HG02852 (cell line): ENCODE measurements at regions not wholly inside any gene's neighbourhood (a gene's known extent, or its start where the extent isn't known, plus 50 kb on each side); places are given as distances from the start of the nearest gene placed in this dataset.
A peak's percentile ranks its signal among the peaks of the same experiment; 100 is the strongest.
"Not testable (repeated sequence)": the region's sequence is repeated elsewhere in the genome, so short reads cannot be mapped to it uniquely, and the experiment has no call there.

Experiments used
- ATAC-seq: cut with Tn5 transposase; IDR thresholded peaks from one replicate; pipeline ENCODE4 v1.9.1; 2021; ENCODE audit warnings: mild to moderate bottlenecking, moderate library complexity; ENCODE audit not compliant: unreplicated experiment

- no peak for ATAC-seq
These were observed 460.8 kb upstream of the CFAP20DC start for GRCh38 chr3:59510576-59510975.

DNA sequence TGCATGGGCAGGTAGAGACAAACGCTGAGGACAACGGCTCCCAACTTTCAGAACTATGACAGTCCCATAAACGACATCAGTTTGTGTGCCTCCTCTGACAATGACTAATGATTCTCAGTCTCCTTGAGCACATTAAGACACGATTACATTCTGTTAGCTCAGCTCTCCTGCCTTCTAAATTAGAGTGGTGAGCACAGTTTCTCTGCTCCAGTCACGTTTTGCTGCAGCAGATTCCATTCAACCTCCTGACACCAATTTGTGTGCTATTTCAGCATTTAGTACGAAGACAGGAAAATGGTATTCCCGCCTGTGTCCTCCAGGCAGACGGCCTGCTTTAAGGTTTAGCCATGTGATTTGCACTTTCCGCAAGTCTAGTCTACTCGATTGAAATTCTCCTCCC lies 458.4 kb upstream of the CFAP20DC start:
- ATAC-seq: no peak

DNA sequence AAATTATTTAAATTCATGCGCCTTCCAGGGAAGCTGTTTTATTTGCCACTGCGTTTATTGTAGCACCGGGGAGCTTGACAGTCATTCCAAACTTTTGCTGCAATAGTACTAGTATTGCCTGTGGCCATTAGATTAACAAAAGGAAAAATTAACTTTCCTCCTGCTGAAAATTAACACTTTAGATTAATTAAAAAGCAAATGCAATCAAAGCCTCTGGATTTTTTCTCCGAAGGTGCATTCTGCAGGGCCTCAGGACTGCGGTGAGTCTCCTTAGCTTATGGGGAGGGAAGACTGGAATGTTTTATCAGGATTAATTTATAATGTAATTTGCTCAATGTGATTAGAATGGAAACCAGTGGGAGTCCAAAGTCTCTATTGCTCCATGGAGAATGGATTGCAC lies 456.4 kb upstream of the CFAP20DC start:
- ATAC-seq: no peak

DNA sequence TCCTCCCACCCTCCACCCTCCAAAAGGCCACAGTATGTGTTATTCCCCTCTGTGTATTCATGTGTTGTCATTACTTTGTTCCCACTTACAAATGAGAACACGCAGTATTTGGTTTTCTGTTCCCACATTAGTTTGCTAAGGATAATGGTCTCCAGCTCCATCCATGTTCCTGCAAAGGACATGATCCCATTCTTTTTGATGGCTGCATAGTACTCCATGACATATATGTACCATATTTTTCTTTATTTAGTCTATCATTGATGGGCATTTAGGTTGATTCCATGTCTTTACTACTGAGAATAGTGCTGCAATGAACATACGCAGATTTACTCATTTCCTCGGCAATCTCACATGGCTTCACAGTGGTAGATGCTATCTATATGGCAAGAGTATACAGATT lies 453.6 kb upstream of the CFAP20DC start:
- no peak for ATAC-seq

DNA sequence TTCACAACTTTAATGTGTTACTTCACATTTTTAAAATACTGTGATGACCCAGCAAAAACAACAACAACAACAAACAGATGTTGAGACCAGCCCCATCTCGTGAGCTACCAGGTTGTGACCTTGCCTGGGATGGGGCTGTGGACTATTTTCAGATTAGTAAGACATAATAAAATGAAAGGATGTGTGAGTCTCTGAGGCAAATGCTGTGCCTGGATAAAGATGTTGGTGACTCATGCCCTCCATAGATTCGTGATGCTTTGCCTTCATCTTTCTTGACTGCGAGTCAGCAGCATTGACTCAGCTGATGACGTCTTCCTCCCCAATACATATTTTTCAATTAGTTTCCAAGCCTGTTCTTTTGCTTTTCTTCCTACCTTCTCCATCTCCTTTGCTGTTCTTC lies 453.0 kb upstream of the CFAP20DC start:
- ATAC-seq: no peak

- no peak for ATAC-seq
These were observed 450.1 kb upstream of the CFAP20DC start for GRCh38 chr3:59499954-59500353.

DNA sequence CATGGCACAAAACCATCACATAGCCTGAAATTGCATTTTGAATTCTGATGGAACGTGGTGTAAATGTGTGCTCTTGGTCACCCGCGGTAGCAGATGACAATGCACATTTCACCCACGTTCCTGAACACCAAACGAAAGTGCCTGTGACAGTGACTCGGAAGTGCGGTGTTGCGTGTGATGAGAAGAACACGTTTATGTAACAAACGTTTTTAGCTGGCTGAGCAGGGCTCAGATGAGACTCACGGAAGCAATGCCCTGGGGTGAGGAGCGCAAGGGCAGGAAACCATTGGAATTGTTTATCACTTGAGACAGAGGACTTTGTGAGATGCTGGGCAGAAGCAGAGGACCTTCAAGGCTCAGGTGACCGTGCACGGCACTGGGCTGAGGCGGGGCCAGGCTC lies 449.2 kb upstream of the CFAP20DC start:
- no peak for ATAC-seq

GRCh38 chr3:59496250-59496649 lies 446.4 kb upstream of the CFAP20DC start:
- ATAC-seq: no peak

DNA sequence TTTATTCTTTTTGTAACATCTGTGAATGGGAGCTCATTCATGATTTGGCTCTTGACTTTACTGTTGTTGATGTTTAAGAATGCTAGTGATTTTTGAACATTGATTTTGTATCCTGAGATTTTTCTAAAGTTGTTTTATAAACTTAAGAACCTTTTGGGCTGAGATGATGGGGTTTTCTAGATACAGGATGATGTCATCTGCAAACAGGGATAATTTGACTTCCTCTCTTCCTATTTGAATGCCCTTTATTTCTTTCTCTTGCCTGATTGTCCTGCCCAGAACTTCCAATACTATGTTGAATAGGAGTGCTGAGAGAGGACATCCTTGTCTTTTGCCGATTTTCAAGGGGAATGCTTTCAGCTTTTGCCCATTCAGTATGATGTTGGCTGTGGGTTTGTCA lies 445.1 kb upstream of the CFAP20DC start:
- not testable (repeated sequence) for ATAC-seq

GRCh38 chr3:59486520-59486919 lies 436.7 kb upstream of the CFAP20DC start:
- no peak for ATAC-seq

DNA sequence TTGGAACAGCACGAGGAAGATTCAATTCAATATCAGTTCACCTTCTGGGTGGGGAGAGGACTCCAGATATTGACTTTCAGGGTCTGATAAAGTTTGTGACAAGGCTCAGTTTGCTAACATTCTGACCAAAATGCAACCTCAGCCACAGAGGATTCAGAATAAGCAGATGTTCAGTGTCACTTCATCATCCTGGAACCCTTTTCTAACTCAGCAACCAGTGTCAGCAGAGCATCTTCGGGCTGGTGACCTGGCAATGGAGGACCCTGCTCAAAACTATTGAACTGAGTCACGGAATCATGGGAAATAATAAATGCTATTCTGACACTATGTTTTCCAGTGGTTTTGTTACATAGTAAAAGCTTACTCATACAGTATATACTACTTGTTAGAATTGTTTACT lies 433.4 kb upstream of the CFAP20DC start:
- no peak for ATAC-seq

GRCh38 chr3:59482684-59483083 lies 432.9 kb upstream of the CFAP20DC start:
- ATAC-seq: no peak

DNA sequence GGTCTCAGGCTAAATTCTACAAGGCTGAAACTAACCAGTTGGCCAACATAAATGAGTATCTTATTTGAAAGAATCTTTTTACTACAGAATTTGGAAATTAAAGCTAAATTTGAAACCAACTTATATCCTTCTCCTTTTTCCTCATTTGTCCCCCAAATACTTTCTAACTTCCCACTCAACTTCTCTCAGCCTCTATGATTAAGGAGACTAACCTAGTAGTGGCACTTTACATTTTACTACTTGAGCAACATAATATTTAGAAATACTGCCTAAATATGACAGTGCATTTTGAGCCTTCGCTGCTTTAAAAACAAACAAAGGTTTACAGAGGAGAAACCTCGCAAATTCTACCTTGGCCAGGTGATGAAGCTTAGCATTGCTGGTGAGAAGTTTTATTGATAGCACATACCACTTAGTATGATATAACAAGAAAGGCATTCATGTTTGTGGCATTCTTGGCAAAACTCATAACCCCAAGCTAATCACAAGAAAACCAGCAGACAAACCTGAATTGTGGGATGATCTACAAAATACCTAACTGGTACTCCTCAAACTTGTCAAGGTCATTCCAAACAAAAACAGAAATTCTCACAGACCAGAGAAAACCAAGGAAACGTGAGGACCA lies 432.1 kb upstream of the CFAP20DC start:
- no peak for ATAC-seq

DNA sequence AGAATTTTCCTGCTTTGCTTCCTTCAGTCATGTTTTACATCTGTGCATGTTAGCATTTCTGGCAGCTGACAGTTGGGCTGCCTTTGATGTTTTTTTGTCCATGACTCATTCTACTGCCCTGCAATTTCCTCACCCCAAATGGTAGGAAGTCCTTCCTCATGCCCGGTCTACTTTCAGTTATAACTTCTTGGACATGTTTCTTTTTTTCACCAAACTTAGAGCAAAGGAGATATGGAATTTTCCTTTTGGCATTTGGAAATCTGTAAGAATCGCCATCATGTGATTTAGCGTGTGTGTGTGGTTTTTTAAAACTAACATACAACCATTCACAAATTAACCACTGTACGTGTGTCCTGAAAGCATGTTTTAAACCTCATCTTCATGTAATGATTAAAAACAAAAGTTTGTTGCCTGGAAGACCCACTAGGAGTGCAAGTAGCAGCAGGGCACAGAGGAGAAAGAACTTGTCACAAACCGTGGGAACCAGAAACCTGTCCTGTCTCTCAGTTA lies 430.7 kb upstream of the CFAP20DC start:
- ATAC-seq: peak; percentile 75

- ATAC-seq: no peak
These were observed 423.8 kb upstream of the CFAP20DC start for GRCh38 chr3:59473636-59474035.

DNA sequence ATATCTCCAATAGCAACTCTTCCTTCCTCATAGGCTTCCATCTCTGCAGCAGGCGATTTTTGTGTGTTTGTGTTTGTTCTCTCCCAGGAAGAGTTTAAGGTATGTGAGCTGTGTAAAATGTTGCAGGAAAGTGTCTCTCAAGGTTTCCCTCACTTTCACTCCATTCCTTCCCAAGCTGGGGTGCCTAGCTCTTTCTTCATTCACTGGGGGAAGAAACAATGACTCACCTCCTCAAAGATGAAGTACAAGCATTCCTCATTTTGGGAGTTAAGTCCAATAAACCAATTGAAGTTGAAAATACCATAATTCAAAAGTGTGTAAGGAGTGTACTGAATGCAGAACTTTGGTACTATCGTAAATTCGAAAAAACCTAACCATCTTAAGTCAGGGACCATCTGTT lies 422.7 kb upstream of the CFAP20DC start:
- no peak for ATAC-seq

DNA sequence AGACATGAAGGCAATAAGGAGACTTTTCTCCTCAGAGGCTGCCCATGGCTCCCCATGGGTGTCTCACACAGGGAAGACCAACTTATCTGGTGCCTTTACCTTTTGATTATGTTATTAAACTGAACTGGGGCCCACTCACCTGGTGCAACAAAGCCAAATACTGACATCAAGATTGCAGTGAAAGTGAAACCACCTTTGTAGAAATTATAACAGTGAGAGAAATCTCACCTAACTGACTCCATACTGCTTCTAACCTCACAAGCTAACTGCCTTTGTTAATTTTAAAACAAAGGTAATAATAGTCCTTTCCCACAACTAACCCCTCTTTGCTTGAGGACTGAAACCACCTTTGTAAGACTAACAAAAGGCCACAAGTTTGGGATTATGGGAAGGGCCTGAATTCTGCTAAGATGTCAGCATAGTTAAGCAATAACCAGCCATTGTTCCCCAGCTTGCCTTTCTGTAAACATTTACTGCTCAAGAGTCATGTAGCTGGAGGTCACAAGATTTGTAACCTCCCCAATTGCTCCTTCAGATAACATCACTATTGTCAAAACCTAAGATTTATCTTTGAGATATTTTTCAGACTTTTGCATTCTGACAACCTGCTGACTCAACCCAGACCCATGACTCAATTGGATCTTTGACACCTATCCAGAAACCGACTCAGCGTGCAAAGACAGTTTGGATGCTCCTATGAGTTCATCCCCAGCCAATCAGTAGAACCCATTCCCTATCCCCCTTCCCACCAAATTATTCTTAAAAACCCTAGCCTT lies 420.3 kb upstream of the CFAP20DC start:
- ATAC-seq: no peak

DNA sequence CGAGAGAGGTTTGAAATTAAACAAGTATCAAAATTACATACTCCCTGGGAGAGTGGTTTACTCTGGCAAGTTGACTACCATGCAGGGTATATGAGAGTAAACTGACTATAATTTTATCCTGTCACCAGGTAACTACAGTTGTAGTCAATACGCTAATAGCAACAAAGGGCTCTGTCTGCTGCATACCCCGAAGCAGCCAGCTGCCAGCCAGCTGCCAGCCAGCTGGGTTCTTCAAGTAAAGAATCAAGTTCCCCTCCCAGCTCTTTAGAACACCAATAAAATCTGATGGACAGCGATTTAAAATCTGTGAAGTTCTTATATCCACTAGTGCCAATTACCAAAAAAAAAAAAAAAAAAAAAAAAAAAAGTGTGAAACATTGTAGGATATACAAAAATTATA lies 417.7 kb upstream of the CFAP20DC start:
- ATAC-seq: no peak

GRCh38 chr3:59464187-59464586 lies 414.4 kb upstream of the CFAP20DC start:
- no peak for ATAC-seq

DNA sequence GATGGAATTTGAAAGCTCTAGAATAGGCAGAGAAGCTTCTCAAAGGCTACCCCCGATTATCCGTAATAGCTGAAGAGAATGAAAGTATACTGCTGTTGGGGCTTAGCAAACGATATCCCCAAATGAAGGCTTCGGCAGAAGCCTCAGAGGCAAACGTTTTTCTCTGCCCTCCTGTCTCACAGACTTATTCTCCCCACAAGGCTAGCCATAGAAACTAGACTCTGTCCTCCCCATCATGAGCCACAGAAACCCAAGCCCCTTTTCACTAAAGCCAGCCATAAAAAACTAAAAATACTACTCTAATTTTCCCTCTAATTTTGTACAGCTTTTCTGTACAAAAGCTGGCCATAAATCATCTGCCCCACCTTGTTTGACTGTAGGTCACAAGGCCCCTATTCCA lies 413.4 kb upstream of the CFAP20DC start:
- no peak for ATAC-seq

- no peak for ATAC-seq
These were observed 410.2 kb upstream of the CFAP20DC start for GRCh38 chr3:59460068-59460467.

DNA sequence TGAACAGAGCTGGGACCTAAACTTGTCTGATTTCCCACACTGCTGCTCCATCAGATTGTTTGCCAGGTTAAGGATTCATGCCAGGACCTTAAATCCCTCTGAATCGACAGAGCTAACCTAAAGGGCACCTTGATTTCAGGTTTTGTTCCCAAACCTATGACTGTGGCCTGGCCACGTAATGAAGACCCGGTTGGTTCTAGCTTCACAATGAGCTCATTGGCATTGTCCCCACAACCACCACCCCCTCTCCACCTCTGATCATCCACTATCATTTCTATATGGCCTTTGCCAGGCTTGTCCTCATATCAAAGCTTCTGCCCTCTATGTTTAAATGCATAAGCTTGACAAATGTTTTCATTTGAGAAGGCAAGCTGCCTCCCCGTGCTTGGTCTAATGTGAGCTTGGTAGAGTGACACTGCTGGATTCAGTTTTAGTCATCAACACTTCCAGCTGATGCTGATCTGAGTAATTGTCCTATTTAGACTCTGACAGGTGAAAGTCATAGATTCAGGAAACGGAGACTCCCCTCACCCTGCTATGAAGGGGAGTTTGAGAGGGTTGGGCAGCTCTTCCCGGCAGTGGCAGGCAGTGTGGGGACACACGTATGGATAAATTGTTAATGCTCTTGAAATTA lies 407.1 kb upstream of the CFAP20DC start:
- ATAC-seq: peak; percentile 97
